Uterus (tissue), 3 donors: ENCODE measurements at regions not wholly inside any gene's neighbourhood (a gene's known extent, or its start where the extent isn't known, plus 50 kb on each side); places are given as distances from the start of the nearest gene placed in this dataset.
A peak's percentile ranks its signal among the peaks of the same experiment; 100 is the strongest.

Source experiments
- DNase-seq, 2 donors: peaks; one replicate each; pipeline ENCODE4 v3.0.0-alpha.2; 2019 to 2020
- H3K27ac ChIP-seq, 2 donors: fragments of 200-600 bp; sonication (generic); 1 replicate in 1 of 2; 2 replicates in 1 of 2; pipeline ENCODE4 v1.5.1; 2016 to 2018
- H3K27me3 ChIP-seq, 2 donors: fragments of 200-600 bp; sonication (generic); one replicate each; pipeline ENCODE4 v1.5.1; 2018 to 2019; ENCODE audit warnings: control low read depth in 1 of 2
- H3K36me3 ChIP-seq, 2 donors: fragments of 200-600 bp; sonication (generic); one replicate each; pipeline ENCODE4 v1.5.1; 2019; ENCODE audit warnings: control low read depth in 1 of 2
- H3K4me1 ChIP-seq, 2 donors: fragments of 200-600 bp; sonication (generic); one replicate each; pipeline ENCODE4 v1.5.1; 2018 to 2019; ENCODE audit warnings: control low read depth in 1 of 2
- H3K4me3 ChIP-seq, 2 donors: fragments of 200-600 bp; sonication (generic); 1 replicate in 1 of 2; 2 replicates in 1 of 2; pipeline ENCODE4 v1.5.1; 2018 to 2019; ENCODE audit warnings: mild to moderate bottlenecking in 1 of 2
- H3K9me3 ChIP-seq, 2 donors: fragments of 200-600 bp; sonication (generic); one replicate each; pipeline ENCODE4 v1.5.1; 2019; ENCODE audit warnings: control low read depth in 1 of 2
- CTCF ChIP-seq, 4 experiments: fragments of 200-600 bp in 2 of 4; fragments of 450-650 bp in 2 of 4; sonication (generic) in 2 of 4; IDR thresholded peaks; one replicate each; pipeline ENCODE4 v1.5.1; 2016 to 2019; ENCODE audit warnings: antibody characterized with exemption in 4 of 4, mild to moderate bottlenecking in 2 of 4, moderate library complexity in 1 of 4
- POLR2A ChIP-seq, 2 donors: fragments of 450-650 bp; IDR thresholded peaks; one replicate each; pipeline ENCODE4 v1.6.1; 2016; ENCODE audit warnings: antibody characterized with exemption in 2 of 2, mild to moderate bottlenecking in 1 of 2, moderate library complexity in 1 of 2
- intact Hi-C: fragments of 100-400 bp; cut with DNase I; formaldehyde crosslinking; loops from one replicate; pipeline ENCODE4 v1.15.1; 2023; ENCODE audit warnings: low total_unique reads
- donor health status: DM: yes; HTN: yes; CAD: no.

- no peaks in the 10 kb centered on the region for H3K27me3 ChIP-seq
- H3K27ac ChIP-seq, result peak overlapping the region; percentile 36 to 48
- no peak for TF ChIP-seq POLR2A (IDR thresholded peaks at IDR 0.05)
- no peak for TF ChIP-seq CTCF (IDR thresholded peaks at IDR 0.05)
- no peaks in the 10 kb centered on the region for H3K4me1 ChIP-seq
- DNase-seq, result no peak
- H3K9me3 ChIP-seq, result no peaks in the 10 kb centered on the region
- intact Hi-C loops, result no loop called here
- no peaks in the 10 kb centered on the region for H3K36me3 ChIP-seq
- no peak overlapping the region for H3K4me3 ChIP-seq
Measured at GRCh38 chr6:21414065-21414464, 179.5 kb upstream of the SOX4 start.

GRCh38 chr6:21420146-21420878, 173.2 kb upstream of the SOX4 start:
- intact Hi-C loops, result no loop called here
- H3K27me3 ChIP-seq, result no peaks in the 10 kb centered on the region
- no peak overlapping the region for H3K4me3 ChIP-seq

DNA sequence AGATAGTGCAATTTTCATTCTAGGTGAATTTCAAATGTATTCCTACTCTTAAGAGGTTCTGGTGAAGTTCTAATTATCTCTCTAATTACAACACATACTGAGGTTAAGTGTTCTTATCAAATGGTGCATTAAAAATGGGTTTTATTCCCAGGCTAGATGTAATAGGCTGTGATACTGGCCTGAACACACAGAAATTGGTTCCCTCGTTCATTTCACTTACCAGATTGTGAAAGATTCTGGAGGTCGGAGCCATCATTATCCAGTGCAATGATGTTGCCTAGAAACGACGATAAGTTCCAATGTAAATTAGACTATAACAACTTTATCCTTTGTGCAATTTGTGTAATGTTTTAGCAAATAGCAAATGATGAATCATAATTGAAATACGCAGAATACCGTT, 172.6 kb upstream of the SOX4 start:
- H3K36me3 ChIP-seq, result no peaks in the 10 kb centered on the region
- DNase-seq, result no peak
- H3K4me1 ChIP-seq, result no peaks in the 10 kb centered on the region
- no peak overlapping the region for H3K4me3 ChIP-seq
- TF ChIP-seq CTCF (IDR thresholded peaks at IDR 0.05), result no peak
- no peak overlapping the region for H3K27ac ChIP-seq
- no peaks in the 10 kb centered on the region for H3K27me3 ChIP-seq
- no peaks in the 10 kb centered on the region for H3K9me3 ChIP-seq
- intact Hi-C loops, result no loop called here

More at GRCh38 chr6:21420146-21420878, 173.2 kb upstream of the SOX4 start:
- no peak for DNase-seq
- H3K27ac ChIP-seq, result no peak overlapping the region
- no peak for TF ChIP-seq POLR2A (IDR thresholded peaks at IDR 0.05)
- TF ChIP-seq CTCF (IDR thresholded peaks at IDR 0.05), result no peak
- no peaks in the 10 kb centered on the region for H3K4me1 ChIP-seq
- no peaks in the 10 kb centered on the region for H3K9me3 ChIP-seq
- H3K36me3 ChIP-seq, result no peaks in the 10 kb centered on the region

- TF ChIP-seq POLR2A (IDR thresholded peaks at IDR 0.05) (no peak), CTCF (IDR thresholded peaks at IDR 0.05) (no peak)
- Histone ChIP-seq H3K4me1 (no peaks in the 10 kb centered on the region), H3K4me3 (no peak overlapping the region), H3K36me3 (no peaks in the 10 kb centered on the region), H3K27ac (no peak overlapping the region), H3K27me3 (no peaks in the 10 kb centered on the region), H3K9me3 (no peaks in the 10 kb centered on the region)
- no peak for DNase-seq
- intact Hi-C loops, result no loop called here
Measured at GRCh38 chr6:21423106-21423854, 170.3 kb upstream of the SOX4 start.

DNA sequence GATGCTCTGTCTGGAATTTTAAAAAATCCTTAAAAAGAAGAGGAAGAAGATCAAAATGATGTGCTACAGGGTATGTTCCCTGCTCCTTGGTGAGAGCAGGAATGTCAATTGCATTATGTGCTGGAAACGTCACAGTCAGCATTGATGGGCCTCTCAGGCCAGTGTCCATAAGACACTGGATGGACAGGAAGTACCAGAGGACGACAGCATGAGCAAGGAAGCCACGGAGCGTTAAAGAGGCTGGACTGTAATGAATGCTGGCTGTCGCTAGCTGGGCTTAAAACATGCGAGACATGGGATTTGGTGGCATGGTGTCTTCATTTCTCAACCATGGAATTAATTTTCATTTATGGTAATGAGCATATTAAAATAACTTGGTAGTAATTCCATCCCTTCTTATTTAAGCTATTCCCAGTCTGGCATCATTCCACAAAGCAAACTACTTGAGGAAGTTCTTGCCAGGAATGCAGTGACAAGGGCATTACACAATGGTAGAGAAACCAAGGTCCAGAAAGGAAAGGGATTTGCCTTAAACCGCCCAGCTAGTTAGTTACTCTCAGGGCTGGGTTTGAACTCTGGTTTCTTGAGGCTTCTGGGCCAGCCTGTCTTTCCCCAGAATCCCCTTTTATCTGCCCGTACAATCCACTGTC, 166.6 kb upstream of the SOX4 start:
- H3K27me3 ChIP-seq, result no peaks in the 10 kb centered on the region
- H3K4me3 ChIP-seq, result no peak overlapping the region
- intact Hi-C loops, result no loop called here
- TF ChIP-seq POLR2A (IDR thresholded peaks at IDR 0.05) (no peak), CTCF (IDR thresholded peaks at IDR 0.05) (no peak)
- H3K27ac ChIP-seq, result no peak overlapping the region
- no peaks in the 10 kb centered on the region for H3K4me1 ChIP-seq
- DNase-seq, result no peak
- H3K9me3 ChIP-seq, result no peaks in the 10 kb centered on the region
- no peaks in the 10 kb centered on the region for H3K36me3 ChIP-seq
